WTC11 (cell line): ENCODE measurements at regions not wholly inside any gene's neighbourhood (a gene's known extent, or its start where the extent isn't known, plus 50 kb on each side); places are given as distances from the start of the nearest gene placed in this dataset.

Source experiments
- ATAC-seq: fragments of 200-7000 bp; cut with Tn5 transposase; 2 replicates; pipeline ENCODE4 v1.10.0; 2021; ENCODE audit warnings: mild to moderate bottlenecking, moderate library complexity
- CTCF ChIA-PET: fragments of 300-600 bp; sonication (Branson Sonifier 250); formaldehyde crosslinking; loops from one replicate; lab custom pipeline; 2021; ENCODE audit warnings: antibody characterized with exemption; lab: Charles Lee
- POLR2A ChIA-PET: fragments of 350-600 bp; sonication (Branson Sonifier 250); formaldehyde crosslinking; loops from one replicate; lab custom pipeline; 2021; ENCODE audit warnings: antibody characterized with exemption; lab: Charles Lee
- DNase-seq: peaks from one replicate; pipeline ENCODE4 v3.0.0; 2021; ENCODE audit warnings: low spot score
- H3K27ac Mint-ChIP-seq: 2 replicates; pipeline ENCODE4 v1.8.0; 2021; ENCODE audit warnings: mixed read lengths
- H3K27me3 Mint-ChIP-seq: 2 replicates; pipeline ENCODE4 v1.8.0; 2021; ENCODE audit warnings: low read depth, mild to moderate bottlenecking, moderate library complexity, mixed read lengths
- H3K36me3 Mint-ChIP-seq: 2 replicates; pipeline ENCODE4 v1.8.0; 2021; ENCODE audit warnings: mixed read lengths
- H3K4me1 Mint-ChIP-seq: 2 replicates; pipeline ENCODE4 v1.8.0; 2022; ENCODE audit warnings: mixed read lengths
- H3K4me3 Mint-ChIP-seq: 2 replicates; pipeline ENCODE4 v1.8.0; 2021; ENCODE audit warnings: mild to moderate bottlenecking, moderate library complexity, mixed read lengths
- H3K9me3 Mint-ChIP-seq: 2 replicates; pipeline ENCODE4 v1.8.0; 2021; ENCODE audit warnings: mixed read lengths
- ATF3 ChIP-seq: sonication (generic); formaldehyde crosslinking; conservative IDR thresholded peaks from 2 replicates; pipeline ENCODE4 v1.8.1; 2022; ENCODE audit warnings: mild to moderate bottlenecking, missing genetic modification reagents
- CREB1 ChIP-seq: sonication (generic); formaldehyde crosslinking; IDR thresholded peaks from 2 replicates; pipeline ENCODE4 v1.8.0; 2023; ENCODE audit warnings: mild to moderate bottlenecking, missing genetic modification reagents
- E2F5 ChIP-seq: sonication (generic); formaldehyde crosslinking; IDR thresholded peaks from 2 replicates; pipeline ENCODE4 v1.8.1; 2022; ENCODE audit warnings: mild to moderate bottlenecking, moderate library complexity, missing genetic modification reagents
- FOXP4 ChIP-seq: sonication (generic); formaldehyde crosslinking; IDR thresholded peaks from 2 replicates; pipeline ENCODE4 v1.8.0; 2022; ENCODE audit warnings: mild to moderate bottlenecking, missing genetic modification reagents
- GTF2I ChIP-seq: fragments of 250-450 bp; sonication (Bioruptor Pico); conservative IDR thresholded peaks from 2 replicates; pipeline ENCODE4 v1.4.0; 2021; ENCODE audit warnings: mild to moderate bottlenecking
- IRF1 ChIP-seq: sonication (generic); formaldehyde crosslinking; IDR thresholded peaks from 2 replicates; pipeline ENCODE4 v1.8.0; 2023; ENCODE audit warnings: missing genetic modification reagents
- IRF2 ChIP-seq: sonication (generic); formaldehyde crosslinking; IDR thresholded peaks from 2 replicates; pipeline ENCODE4 v1.8.0; 2022; ENCODE audit warnings: low read depth, missing genetic modification reagents, borderline replicate concordance
- JAZF1 ChIP-seq: fragments of 250-450 bp; sonication (Bioruptor Pico); IDR thresholded peaks from 2 replicates; pipeline ENCODE4 v1.9.0; 2021; ENCODE audit warnings: moderate library complexity, mild to moderate bottlenecking, inconsistent platforms
- MYBL2 ChIP-seq: sonication (generic); formaldehyde crosslinking; IDR thresholded peaks from 2 replicates; pipeline ENCODE4 v1.8.1; 2023; ENCODE audit warnings: mild to moderate bottlenecking, moderate library complexity, missing genetic modification reagents
- NFATC4 ChIP-seq: fragments of 250-450 bp; sonication (Bioruptor Pico); IDR thresholded peaks from 2 replicates; pipeline ENCODE4 v1.9.0; 2021; ENCODE audit warnings: mild to moderate bottlenecking
- PREB ChIP-seq: sonication (generic); formaldehyde crosslinking; IDR thresholded peaks from 2 replicates; pipeline ENCODE4 v1.8.1; 2022; ENCODE audit warnings: mild to moderate bottlenecking, missing genetic modification reagents, moderate library complexity, borderline replicate concordance
- SOX15 ChIP-seq: fragments of 250-450 bp; sonication (Bioruptor Pico); IDR thresholded peaks from 2 replicates; pipeline ENCODE4 v1.9.0; 2021; ENCODE audit warnings: mild to moderate bottlenecking
- STAT6 ChIP-seq: sonication (generic); formaldehyde crosslinking; conservative IDR thresholded peaks from 2 replicates; pipeline ENCODE4 v1.8.1; 2023; ENCODE audit warnings: mild to moderate bottlenecking, low read depth, missing genetic modification reagents, moderate library complexity
- TEAD1 ChIP-seq: sonication (generic); formaldehyde crosslinking; IDR thresholded peaks from 2 replicates; pipeline ENCODE4 v1.8.0; 2022; ENCODE audit warnings: mild to moderate bottlenecking, missing genetic modification reagents
- TP53 ChIP-seq: sonication (generic); formaldehyde crosslinking; IDR thresholded peaks from 2 replicates; pipeline ENCODE4 v1.8.1; 2023; ENCODE audit warnings: mild to moderate bottlenecking, missing genetic modification reagents
- ZMAT4 ChIP-seq: fragments of 250-450 bp; sonication (Bioruptor Pico); IDR thresholded peaks from 2 replicates; pipeline ENCODE4 v1.9.0; 2021; ENCODE audit warnings: mild to moderate bottlenecking
- ZNF232 ChIP-seq: sonication (generic); formaldehyde crosslinking; IDR thresholded peaks from 2 replicates; pipeline ENCODE4 v1.8.0; 2022; ENCODE audit warnings: mild to moderate bottlenecking, missing genetic modification reagents
- ZNF317 ChIP-seq: sonication (generic); formaldehyde crosslinking; IDR thresholded peaks from 2 replicates; pipeline ENCODE4 v1.8.1; 2023; ENCODE audit warnings: low read depth, mild to moderate bottlenecking, moderate library complexity, missing genetic modification reagents, borderline replicate concordance
- ZNF396 ChIP-seq: fragments of 250-450 bp; sonication (Bioruptor Pico); IDR thresholded peaks from 2 replicates; pipeline ENCODE4 v1.8.0; 2021; ENCODE audit warnings: mild to moderate bottlenecking, moderate library complexity, borderline replicate concordance
- ZNF425 ChIP-seq: fragments of 250-450 bp; sonication (Bioruptor Pico); conservative IDR thresholded peaks from 2 replicates; pipeline ENCODE4 v1.9.0; 2021; ENCODE audit warnings: mild to moderate bottlenecking
- ZSCAN18 ChIP-seq: fragments of 250-450 bp; sonication (Bioruptor Pico); IDR thresholded peaks from 2 replicates; pipeline ENCODE4 v2.1.2; 2022; ENCODE audit warnings: mild to moderate bottlenecking, moderate library complexity

- DNase-seq = no peak
- TF ChIP-seq SOX15 (CRISPR knock-in tag) (no peak), E2F5 (no peak), CREB1 (CRISPR knock-in tag) (no peak), NFATC4 (CRISPR knock-in tag) (no peak), TEAD1 (no peak)
- TF ChIP-seq, all 79 proteins: peak for 0
- POLR2A ChIA-PET = no interaction called here
- H3K4me1 Mint-ChIP-seq = no peaks in the 10 kb centered on the region
- H3K4me3 Mint-ChIP-seq = no peak overlapping the region
- CTCF ChIA-PET = no interaction called here
- H3K9me3 Mint-ChIP-seq = peaks cover 51% of the 10 kb centered on the region
- H3K27ac Mint-ChIP-seq = no peak overlapping the region
- peaks cover 35% of the 10 kb centered on the region for H3K36me3 Mint-ChIP-seq
- ATAC-seq = no peak
- peaks cover 5% of the 10 kb centered on the region; the same call in 1 of the 2 replicates for H3K27me3 Mint-ChIP-seq
These were observed 849.6 kb upstream of the MANEA start for GRCh38 chr6:94727710-94728109.

GRCh38 chr6:94721459-94721858 is 855.9 kb upstream of the MANEA start:
- ATAC-seq = no peak
- ChIA-PET POLR2A (no interaction called here), CTCF (no interaction called here)
- no peak overlapping the region for H3K27ac Mint-ChIP-seq
- peaks cover 20% of the 10 kb centered on the region for H3K9me3 Mint-ChIP-seq
- TF ChIP-seq IRF2 (CRISPR knock-in tag) (no peak), ZSCAN18 (CRISPR knock-in tag) (no peak), ZNF396 (CRISPR knock-in tag) (no peak), MYBL2 (CRISPR knock-in tag) (no peak), IRF1 (CRISPR knock-in tag) (no peak), ZNF317 (CRISPR knock-in tag) (no peak), FOXP4 (CRISPR knock-in tag) (no peak)
- no peaks in the 10 kb centered on the region; the same call in 1 of the 2 replicates for H3K27me3 Mint-ChIP-seq
- H3K4me1 Mint-ChIP-seq = no peaks in the 10 kb centered on the region
- H3K4me3 Mint-ChIP-seq = no peak overlapping the region
- H3K36me3 Mint-ChIP-seq = peaks cover 11% of the 10 kb centered on the region
- DNase-seq = no peak

GRCh38 chr6:94713446-94713845 is 863.9 kb upstream of the MANEA start:
- ChIA-PET POLR2A (no interaction called here), CTCF (no interaction called here)
- ATAC-seq (no peak), DNase-seq (no peak)
- Mint-ChIP-seq H3K4me3 (no peak overlapping the region), H3K27me3 (no peaks in the 10 kb centered on the region), H3K36me3 (no peaks in the 10 kb centered on the region), H3K27ac (no peak overlapping the region), H3K9me3 (no peaks in the 10 kb centered on the region), H3K4me1 (no peaks in the 10 kb centered on the region)
- TF ChIP-seq GTF2I (no peak), ZMAT4 (CRISPR knock-in tag) (no peak), JAZF1 (CRISPR knock-in tag) (no peak), STAT6 (CRISPR knock-in tag) (no peak), TP53 (no peak), ATF3 (no peak), ZNF232 (CRISPR knock-in tag) (no peak), ZNF317 (CRISPR knock-in tag) (no peak), PREB (CRISPR knock-in tag) (no peak), ZNF425 (CRISPR knock-in tag) (no peak)
